ENCODE measurements at regions not wholly inside any gene's neighbourhood (a gene's known extent, or its start where the extent isn't known, plus 50 kb on each side); places are given as distances from the start of the nearest gene placed in this dataset.

DNA sequence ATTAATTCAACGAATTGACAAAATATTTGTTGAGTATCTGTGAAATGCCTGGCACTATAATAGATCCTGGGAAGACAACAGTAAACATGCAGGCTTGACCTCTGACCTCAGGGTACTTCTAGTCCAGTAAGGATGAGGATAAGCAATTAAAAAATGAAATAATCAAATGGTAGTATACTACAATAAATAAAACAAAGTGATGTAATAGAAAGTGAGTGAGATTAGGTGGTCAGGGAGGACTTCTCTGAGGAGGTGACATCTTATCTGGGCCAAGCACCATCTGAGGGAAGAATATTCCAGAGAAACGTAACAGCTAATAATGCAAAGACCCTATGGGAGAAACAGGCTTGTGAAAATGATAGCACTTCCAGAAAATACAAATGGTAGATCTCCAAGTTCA, 50.1 kb upstream of the RHOBTB1 start:
- no peaks in the 10 kb centered on the region for H3K9me2 ChIP-seq (ENCODE audit: insufficient read depth, low read length)
- BruUV-seq (replicated peaks) = no TSS peak
- H3K4me3 ChIP-seq (ENCODE audit: low read depth, low read length, poor library complexity, severe bottlenecking) = no peak overlapping the region
- ChIA-PET CTCF (ENCODE audit: unreplicated experiment) (no interaction called here), POLR2A (interaction anchor here (0.7 kb wide), 1 partner anchor 987 kb away, joined by 3 read pairs; no protein-coding TSS in a partner anchor)
- TF ChIP-seq, protein P1, sequence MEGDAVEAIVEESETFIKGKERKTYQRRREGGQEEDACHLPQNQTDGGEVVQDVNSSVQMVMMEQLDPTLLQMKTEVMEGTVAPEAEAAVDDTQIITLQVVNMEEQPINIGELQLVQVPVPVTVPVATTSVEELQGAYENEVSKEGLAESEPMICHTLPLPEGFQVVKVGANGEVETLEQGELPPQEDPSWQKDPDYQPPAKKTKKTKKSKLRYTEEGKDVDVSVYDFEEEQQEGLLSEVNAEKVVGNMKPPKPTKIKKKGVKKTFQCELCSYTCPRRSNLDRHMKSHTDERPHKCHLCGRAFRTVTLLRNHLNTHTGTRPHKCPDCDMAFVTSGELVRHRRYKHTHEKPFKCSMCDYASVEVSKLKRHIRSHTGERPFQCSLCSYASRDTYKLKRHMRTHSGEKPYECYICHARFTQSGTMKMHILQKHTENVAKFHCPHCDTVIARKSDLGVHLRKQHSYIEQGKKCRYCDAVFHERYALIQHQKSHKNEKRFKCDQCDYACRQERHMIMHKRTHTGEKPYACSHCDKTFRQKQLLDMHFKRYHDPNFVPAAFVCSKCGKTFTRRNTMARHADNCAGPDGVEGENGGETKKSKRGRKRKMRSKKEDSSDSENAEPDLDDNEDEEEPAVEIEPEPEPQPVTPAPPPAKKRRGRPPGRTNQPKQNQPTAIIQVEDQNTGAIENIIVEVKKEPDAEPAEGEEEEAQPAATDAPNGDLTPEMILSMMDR (conservative IDR thresholded peaks at IDR 0.05; ENCODE audit: low read length) = no peak
- TF ChIP-seq EZH2phosphoT487 (IDR thresholded peaks at IDR 0.05; ENCODE audit: borderline replicate concordance, low read depth, low read length) = no peak
- H3K79me2 ChIP-seq (ENCODE audit: insufficient read depth, low read depth, low read length) = no peaks in the 10 kb centered on the region
- intact Hi-C loops (cut with micrococcal nuclease; ENCODE audit: unreplicated experiment) = no loop called here
- H3K9me3 ChIP-seq (ENCODE audit: low read length) = no peaks in the 10 kb centered on the region
- peaks cover 20% of the 10 kb centered on the region for H3K4me1 ChIP-seq (ENCODE audit: insufficient read depth, low read length, poor library complexity, severe bottlenecking)
- H3K4me2 ChIP-seq (ENCODE audit: low read length) = no peak overlapping the region
- no peak overlapping the region for H3K27ac ChIP-seq (ENCODE audit: low read depth, low read length, poor library complexity, severe bottlenecking)
- H4K20me1 ChIP-seq (ENCODE audit: insufficient read depth, low read length) = no peaks in the 10 kb centered on the region
- DNase-seq (ENCODE audit: low spot score) = no peak
- no peaks in the 10 kb centered on the region for H3K36me3 ChIP-seq (ENCODE audit: insufficient read depth, low read length)
- H2AFZ ChIP-seq (ENCODE audit: low read length) = no peak overlapping the region

All from OCI-LY7 (cell line).